Sciatic nerve (tissue), 2 donors: ENCODE measurements at regions not wholly inside any gene's neighbourhood (a gene's known extent, or its start where the extent isn't known, plus 50 kb on each side); places are given as distances from the start of the nearest gene placed in this dataset.
"Not testable (repeated sequence)": the region's sequence is repeated elsewhere in the genome, so short reads cannot be mapped to it uniquely, and the experiment has no call there.

ENCODE experiments used
- ATAC-seq: fragments of 200-7000 bp; cut with Tn5 transposase; one replicate; pipeline ENCODE4 v1.9.1; 2020; ENCODE audit warnings: mild to moderate bottlenecking, moderate library complexity
- DNase-seq: peaks from one replicate; pipeline ENCODE4 v3.0.0-alpha.2; 2020; ENCODE audit warnings: low spot score
- intact Hi-C: fragments of 100-400 bp; cut with DNase I; formaldehyde crosslinking; loops from one replicate; pipeline ENCODE4 v1.14.2; 2022
- donor health status: DM: no; HTN: no; CAD: no.
- donor health status: DM: no; HTN: no; CAD: no.

GRCh38 chr12:131357185-131357747 lies 353.6 kb upstream of the SFSWAP start:
- intact Hi-C loops = no loop called here
- no peak for ATAC-seq
- DNase-seq = no peak

DNA sequence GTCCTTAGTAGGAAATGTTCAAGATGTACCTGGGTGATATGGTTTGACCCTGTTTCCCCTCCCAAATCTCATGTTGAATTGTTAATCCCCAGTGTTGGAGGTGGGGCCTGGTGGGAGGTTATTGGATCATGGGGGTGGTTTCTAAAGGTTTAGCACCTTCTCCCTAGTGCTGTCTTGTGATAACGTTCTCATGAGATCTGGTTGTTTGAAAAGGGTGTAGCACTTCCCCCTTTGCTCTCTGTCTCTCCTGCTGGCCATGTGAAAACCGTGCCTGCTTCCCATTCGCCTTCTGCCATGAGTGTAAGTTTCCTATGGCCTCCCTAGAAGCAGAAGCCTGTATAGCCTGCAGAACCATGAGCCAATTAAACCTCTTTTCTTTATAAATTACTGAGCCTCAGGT lies 353.0 kb upstream of the SFSWAP start:
- intact Hi-C loops = no loop called here
- ATAC-seq = no peak
- DNase-seq = no peak

GRCh38 chr12:131362291-131363211 lies 348.3 kb upstream of the SFSWAP start:
- DNase-seq (no peak), ATAC-seq (no peak)
- intact Hi-C loops = no loop called here

DNA sequence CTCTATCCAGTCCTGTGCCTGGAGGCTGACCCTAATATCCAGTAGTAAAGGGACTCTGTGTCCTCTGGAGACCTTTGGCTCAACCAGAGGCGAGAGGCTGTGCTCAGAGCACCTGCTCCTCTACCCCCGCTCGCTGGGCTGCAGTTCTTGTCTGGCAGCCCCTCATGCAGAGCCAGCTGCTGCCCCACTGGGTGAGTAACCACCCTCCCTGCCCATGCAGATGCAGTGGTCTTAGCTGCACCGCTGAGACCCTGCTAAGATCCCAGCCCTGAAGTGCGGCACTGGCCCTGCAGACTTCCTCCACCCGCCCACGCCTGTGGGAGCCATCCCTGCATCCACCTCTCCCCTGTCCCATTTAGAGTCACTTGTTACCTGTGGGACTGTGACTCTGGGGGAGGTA lies 347.5 kb upstream of the SFSWAP start:
- DNase-seq = no peak
- intact Hi-C loops = no loop called here
- ATAC-seq = no peak

DNA sequence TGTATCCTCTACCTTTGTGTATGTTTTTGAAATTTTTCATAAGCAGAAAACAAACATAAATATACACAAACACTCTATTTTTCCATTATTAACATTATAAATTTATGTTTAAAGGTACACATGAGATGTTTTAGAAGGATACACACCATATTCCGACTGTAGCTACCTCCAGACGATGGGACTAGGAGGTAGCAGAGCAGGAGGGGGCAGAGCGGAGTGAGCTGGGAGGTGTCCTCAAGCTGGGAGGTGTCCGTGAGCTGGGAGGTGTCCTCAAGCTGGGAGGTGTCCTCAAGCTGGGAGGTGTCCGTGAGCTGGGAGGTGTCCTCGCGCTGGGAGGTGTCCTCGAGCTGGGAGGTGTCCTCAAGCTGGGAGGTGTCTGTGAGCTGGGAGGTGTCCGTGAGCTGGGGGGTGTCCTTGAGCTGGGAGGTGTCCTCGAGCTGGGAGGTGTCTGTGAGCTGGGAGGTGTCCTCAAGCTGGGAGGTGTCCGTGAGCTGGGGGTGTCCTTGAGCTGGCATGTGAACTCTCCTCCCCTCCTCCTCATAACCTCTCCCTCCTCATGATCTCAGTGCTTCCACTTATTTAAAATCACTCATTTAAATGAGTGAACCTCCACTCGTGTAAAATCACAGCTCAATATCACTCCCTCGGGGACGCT lies 346.9 kb upstream of the SFSWAP start:
- ATAC-seq (no peak), DNase-seq (no peak)
- intact Hi-C loops = no loop called here

- ATAC-seq = peak; percentile 64
- intact Hi-C loops = no loop called here
- no peak for DNase-seq
Observed at GRCh38 chr12:131364903-131365820, 345.7 kb upstream of the SFSWAP start.

DNA sequence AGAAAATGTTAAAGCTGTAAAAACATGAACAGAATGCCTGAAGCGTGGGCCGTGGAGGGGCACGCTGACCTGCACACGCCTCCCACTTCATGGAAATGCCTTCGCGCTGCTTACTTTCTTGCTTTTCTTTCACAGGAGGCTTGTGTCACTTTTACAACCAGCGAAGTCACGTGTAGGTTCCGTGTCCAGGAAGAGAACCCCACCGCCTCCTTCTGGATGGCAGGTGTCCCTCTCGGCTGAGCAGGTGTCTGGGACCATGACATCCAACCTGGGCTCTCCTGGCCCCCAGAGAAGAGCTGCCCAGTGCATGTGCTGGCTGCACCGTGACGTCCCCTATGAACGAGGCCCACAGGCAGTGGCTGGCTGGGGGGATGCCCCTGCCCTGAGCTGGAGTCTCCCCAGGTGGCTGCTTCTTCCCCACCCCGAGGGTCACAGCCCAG lies 345.0 kb upstream of the SFSWAP start:
- intact Hi-C loops = no loop called here
- no peak for DNase-seq
- peak; percentile 70 for ATAC-seq

GRCh38 chr12:131366261-131366871 lies 344.5 kb upstream of the SFSWAP start:
- no peak for DNase-seq
- peak; percentile 81 for ATAC-seq
- intact Hi-C loops = no loop called here

GRCh38 chr12:131367067-131367982 lies 343.6 kb upstream of the SFSWAP start:
- intact Hi-C loops, DNase-seq, ATAC-seq: not testable (repeated sequence)

DNA sequence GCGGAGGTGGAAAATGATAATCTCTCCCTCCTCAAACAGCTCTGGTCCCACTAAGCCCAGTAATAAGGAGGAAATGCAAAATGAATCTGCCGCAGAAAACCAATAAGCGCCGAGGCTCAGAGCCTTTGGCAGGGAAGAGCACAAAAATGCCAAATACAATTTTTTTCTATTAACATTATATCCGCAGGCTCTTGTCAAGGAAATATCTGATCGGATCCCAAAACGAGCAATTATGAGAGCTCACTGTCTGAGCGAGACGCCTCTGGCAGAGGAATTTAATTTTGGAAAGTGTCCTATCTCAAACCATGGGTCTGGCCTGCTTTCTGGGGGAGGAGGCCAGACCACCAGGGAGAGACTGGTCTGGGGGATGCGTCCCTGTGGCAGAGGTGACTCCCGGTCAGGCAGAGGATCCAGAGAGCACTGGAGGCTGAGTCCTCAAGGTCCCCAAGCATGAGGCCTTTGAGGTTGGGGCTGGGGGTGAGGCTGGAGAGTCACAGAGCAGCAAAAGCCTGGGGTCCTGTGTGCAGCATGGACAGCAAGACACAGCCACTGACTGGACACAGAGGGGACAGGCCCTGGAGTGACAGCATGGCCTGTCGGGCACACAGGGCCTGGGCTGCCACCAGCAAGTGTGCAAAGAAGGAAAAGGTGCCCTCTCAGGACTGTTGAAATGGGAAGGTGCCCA lies 342.8 kb upstream of the SFSWAP start:
- intact Hi-C loops = no loop called here
- DNase-seq (no peak), ATAC-seq (no peak)

DNA sequence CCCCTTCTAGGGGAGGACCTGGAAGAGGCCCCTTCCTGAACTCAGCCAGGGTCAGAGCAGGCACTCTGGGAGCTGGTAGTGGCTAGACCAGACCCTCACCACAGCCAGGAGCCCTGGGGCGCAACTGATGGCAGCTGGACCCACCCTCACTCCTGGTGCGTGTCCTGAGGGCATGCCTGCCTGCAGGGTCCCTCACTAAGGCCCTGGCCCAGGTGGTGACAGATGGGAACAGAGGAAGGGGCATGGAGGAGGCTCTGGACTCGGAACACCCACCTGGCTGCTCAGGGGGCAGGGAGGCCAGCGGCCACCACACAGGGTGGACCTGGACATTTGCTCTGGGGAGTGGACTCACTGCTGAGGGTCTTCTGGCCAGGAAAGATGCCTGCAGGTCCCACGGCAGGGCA lies 342.2 kb upstream of the SFSWAP start:
- ATAC-seq = no peak
- intact Hi-C loops = no loop called here
- no peak for DNase-seq

GRCh38 chr12:131369094-131369845 lies 341.6 kb upstream of the SFSWAP start:
- ATAC-seq (no peak), DNase-seq (no peak)
- intact Hi-C loops = no loop called here

DNA sequence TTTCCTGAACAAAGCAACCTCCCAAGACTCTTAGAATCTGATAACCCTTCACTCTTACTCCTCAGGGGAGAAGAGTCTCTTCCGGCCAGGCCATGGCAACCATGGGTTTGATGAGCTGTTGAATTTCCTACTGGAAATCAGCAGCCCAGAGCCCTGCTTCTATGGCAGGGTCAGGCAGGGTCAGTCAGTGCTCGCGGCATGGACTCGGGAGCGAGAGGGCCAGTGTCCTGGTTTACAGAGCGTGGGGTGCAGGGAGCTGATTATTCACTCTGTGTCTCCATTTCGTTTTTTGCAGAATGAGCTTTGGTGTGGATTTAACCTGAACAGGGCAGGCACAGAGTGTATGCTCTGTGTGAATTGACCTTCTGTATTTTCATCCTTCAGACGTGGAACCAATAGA lies 340.6 kb upstream of the SFSWAP start:
- intact Hi-C loops = no loop called here
- ATAC-seq = no peak
- DNase-seq = no peak

GRCh38 chr12:131370791-131371347 lies 340.0 kb upstream of the SFSWAP start:
- ATAC-seq (no peak), DNase-seq (no peak)
- intact Hi-C loops = no loop called here

- DNase-seq (no peak), ATAC-seq (no peak)
- intact Hi-C loops = no loop called here
Observed at GRCh38 chr12:131371401-131372170, 339.3 kb upstream of the SFSWAP start.

DNA sequence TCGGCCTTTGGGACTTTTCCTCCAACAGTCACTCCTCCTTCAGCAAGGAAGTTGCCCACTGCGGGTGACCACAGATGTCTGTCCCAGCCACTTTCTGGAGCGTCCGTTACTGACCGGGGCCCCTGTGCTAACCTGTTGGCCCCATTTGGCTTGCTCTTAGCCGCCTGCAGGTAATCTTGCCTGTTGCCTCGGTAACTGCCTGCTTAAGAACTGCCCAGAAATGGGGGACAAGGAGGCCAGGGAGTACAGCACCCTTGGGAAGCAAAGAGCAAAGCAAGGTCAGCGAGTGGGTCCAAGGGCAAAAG lies 338.8 kb upstream of the SFSWAP start:
- intact Hi-C loops = no loop called here
- DNase-seq = no peak
- no peak for ATAC-seq
